ENCODE measurements at regions not wholly inside any gene's neighbourhood (a gene's known extent, or its start where the extent isn't known, plus 50 kb on each side); places are given as distances from the start of the nearest gene placed in this dataset.
A peak's percentile ranks its signal among the peaks of the same experiment; 100 is the strongest.

- Histone ChIP-seq H3K36me3 (ENCODE audit: low read depth) (no peaks in the 10 kb centered on the region), H3K4me1 (ENCODE audit: low read depth) (no peaks in the 10 kb centered on the region)
Measured at GRCh38 chr9:21590058-21590996, 108.2 kb upstream of the IFNE start.

GRCh38 chr9:21591221-21592062, 109.3 kb upstream of the IFNE start:
- peak; percentile 56 for ATAC-seq
- TF ChIP-seq CTCF (IDR thresholded peaks at IDR 0.05) = no peak

More at GRCh38 chr9:21590058-21590996, 108.2 kb upstream of the IFNE start:
- TF ChIP-seq CTCF (IDR thresholded peaks at IDR 0.05) = no peak
- intact Hi-C loops (cut with DNase I, micrococcal nuclease) = no loop called here
- Histone ChIP-seq H3K4me3 (no peak overlapping the region), H3K9me3 (no peaks in the 10 kb centered on the region)
- no peak for DNase-seq
- no peak for ATAC-seq

GRCh38 chr9:21592063-21592338, 109.9 kb upstream of the IFNE start:
- Histone ChIP-seq H3K4me3 (no peak overlapping the region), H3K9me3 (no peaks in the 10 kb centered on the region), H3K4me1 (ENCODE audit: low read depth) (no peaks in the 10 kb centered on the region), H3K36me3 (ENCODE audit: low read depth) (no peaks in the 10 kb centered on the region)
- intact Hi-C loops (cut with DNase I, micrococcal nuclease) = no loop called here
- no peak for TF ChIP-seq CTCF (IDR thresholded peaks at IDR 0.05)
- ATAC-seq = no peak
- DNase-seq = no peak

More at GRCh38 chr9:21591221-21592062, 109.3 kb upstream of the IFNE start:
- Histone ChIP-seq H3K4me1 (ENCODE audit: low read depth) (no peaks in the 10 kb centered on the region), H3K4me3 (no peak overlapping the region), H3K9me3 (no peaks in the 10 kb centered on the region), H3K36me3 (ENCODE audit: low read depth) (no peaks in the 10 kb centered on the region)
- intact Hi-C loops (cut with DNase I, micrococcal nuclease) = no loop called here
- peak in 1 of 3 donors; percentile 3 for DNase-seq

- Histone ChIP-seq H3K4me1 (ENCODE audit: low read depth) (no peaks in the 10 kb centered on the region), H3K36me3 (ENCODE audit: low read depth) (no peaks in the 10 kb centered on the region), H3K9me3 (no peaks in the 10 kb centered on the region), H3K4me3 (no peak overlapping the region)
- no peak for DNase-seq
- intact Hi-C loops (cut with DNase I, micrococcal nuclease) = no loop called here
- TF ChIP-seq CTCF (IDR thresholded peaks at IDR 0.05) = no peak
- ATAC-seq = no peak
Measured at GRCh38 chr9:21597284-21597683, 115.2 kb upstream of the IFNE start.

GRCh38 chr9:21598749-21599148, 116.6 kb upstream of the IFNE start:
- intact Hi-C loops (cut with DNase I, micrococcal nuclease) = no loop called here
- no peak for TF ChIP-seq CTCF (IDR thresholded peaks at IDR 0.05)
- no peak overlapping the region for H3K4me3 ChIP-seq
- ATAC-seq (no peak), DNase-seq (no peak)
- H3K4me1 ChIP-seq (ENCODE audit: low read depth) = no peaks in the 10 kb centered on the region
- H3K9me3 ChIP-seq = no peaks in the 10 kb centered on the region
- H3K36me3 ChIP-seq (ENCODE audit: low read depth) = no peaks in the 10 kb centered on the region

All from mucosa of descending colon (tissue), 3 donors.